ENCODE measurements at regions not wholly inside any gene's neighbourhood (a gene's known extent, or its start where the extent isn't known, plus 50 kb on each side); places are given as distances from the start of the nearest gene placed in this dataset.

DNA sequence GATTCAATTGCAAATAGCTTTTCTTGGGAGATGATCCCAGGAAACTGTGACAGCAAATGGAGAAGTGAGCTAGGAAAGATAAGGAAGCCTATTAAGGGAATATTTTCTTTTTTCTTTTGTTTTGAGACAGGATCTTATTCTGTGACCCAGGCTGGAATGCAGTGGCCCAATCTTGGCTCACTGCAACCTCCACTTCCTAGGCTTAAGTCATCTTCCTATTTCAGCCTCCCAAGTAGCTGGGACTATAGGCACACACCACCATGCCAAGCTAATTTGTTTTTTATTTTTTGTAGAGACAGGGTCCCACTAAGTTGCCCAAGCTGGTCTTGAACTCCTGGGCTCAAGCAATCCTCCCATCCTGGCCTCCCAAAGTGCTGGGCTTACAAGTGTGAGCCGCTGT lies 433.7 kb downstream of the RPS6KC1 start:
- TF ChIP-seq CTCF (conservative IDR thresholded peaks at IDR 0.05; ENCODE audit: low read length) = no peak
- no peak for TF ChIP-seq EZH2phosphoT487 (IDR thresholded peaks at IDR 0.05; ENCODE audit: borderline replicate concordance, low read depth, low read length)
